ENCODE measurements at regions not wholly inside any gene's neighbourhood (a gene's known extent, or its start where the extent isn't known, plus 50 kb on each side); places are given as distances from the start of the nearest gene placed in this dataset.
"Not testable (repeated sequence)": the region's sequence is repeated elsewhere in the genome, so short reads cannot be mapped to it uniquely, and the experiment has no call there.

- Histone ChIP-seq H3K27me3 (ENCODE audit: control insufficient read depth, insufficient read depth, low read length) (no peaks in the 10 kb centered on the region), H3K9me3 (ENCODE audit: control insufficient read depth, insufficient read depth, low read length) (no peaks in the 10 kb centered on the region), H3K36me3 (ENCODE audit: control insufficient read depth, insufficient read depth, low read length) (no peaks in the 10 kb centered on the region), H3K4me3 (ENCODE audit: low read depth, low read length) (no peak overlapping the region), H3K27ac (ENCODE audit: low read depth, low read length) (no peak overlapping the region), H3K4me1 (ENCODE audit: control insufficient read depth, insufficient read depth, low read length) (no peaks in the 10 kb centered on the region)
- DNase-seq (ENCODE audit: low read depth in 4 of 6, low spot score in 6 of 6): no peak
- no CpG with 5 or more reads among the region's 1 CpG for WGBS (ENCODE audit: insufficient coverage)
Observed at GRCh38 chr12:126982707-126983106, 1284.3 kb upstream of the TMEM132C start.

GRCh38 chr12:126983735-126984134 lies 1283.2 kb upstream of the TMEM132C start:
- not testable (repeated sequence) for H3K9me3 ChIP-seq (ENCODE audit: control insufficient read depth, insufficient read depth, low read length); H3K27ac ChIP-seq (ENCODE audit: low read depth, low read length); DNase-seq (ENCODE audit: low read depth in 4 of 6, low spot score in 6 of 6); H3K4me1 ChIP-seq (ENCODE audit: control insufficient read depth, insufficient read depth, low read length); H3K36me3 ChIP-seq (ENCODE audit: control insufficient read depth, insufficient read depth, low read length); H3K27me3 ChIP-seq (ENCODE audit: control insufficient read depth, insufficient read depth, low read length); H3K4me3 ChIP-seq (ENCODE audit: low read depth, low read length)
- no CpG with 5 or more reads among the region's 2 CpGs for WGBS (ENCODE audit: insufficient coverage)

GRCh38 chr12:126985663-126986062 lies 1281.3 kb upstream of the TMEM132C start:
- not testable (repeated sequence) for H3K4me3 ChIP-seq (ENCODE audit: low read depth, low read length); H3K4me1 ChIP-seq (ENCODE audit: control insufficient read depth, insufficient read depth, low read length); H3K36me3 ChIP-seq (ENCODE audit: control insufficient read depth, insufficient read depth, low read length); H3K9me3 ChIP-seq (ENCODE audit: control insufficient read depth, insufficient read depth, low read length); H3K27ac ChIP-seq (ENCODE audit: low read depth, low read length); H3K27me3 ChIP-seq (ENCODE audit: control insufficient read depth, insufficient read depth, low read length); DNase-seq (ENCODE audit: low read depth in 4 of 6, low spot score in 6 of 6)

GRCh38 chr12:126989532-126989931 lies 1277.4 kb upstream of the TMEM132C start:
- H3K27ac ChIP-seq (ENCODE audit: low read depth, low read length): no peak overlapping the region
- H3K4me1 ChIP-seq (ENCODE audit: control insufficient read depth, insufficient read depth, low read length): no peaks in the 10 kb centered on the region
- no peak overlapping the region for H3K4me3 ChIP-seq (ENCODE audit: low read depth, low read length)
- no peaks in the 10 kb centered on the region for H3K27me3 ChIP-seq (ENCODE audit: control insufficient read depth, insufficient read depth, low read length)
- H3K36me3 ChIP-seq (ENCODE audit: control insufficient read depth, insufficient read depth, low read length): no peaks in the 10 kb centered on the region
- peak in 1 of 6 donors; percentile 30 for DNase-seq (ENCODE audit: low read depth in 4 of 6, low spot score in 6 of 6)
- no CpG with 5 or more reads among the region's 2 CpGs for WGBS (ENCODE audit: insufficient coverage)
- H3K9me3 ChIP-seq (ENCODE audit: control insufficient read depth, insufficient read depth, low read length): no peaks in the 10 kb centered on the region

- Histone ChIP-seq H3K4me1 (ENCODE audit: control insufficient read depth, insufficient read depth, low read length) (no peaks in the 10 kb centered on the region), H3K9me3 (ENCODE audit: control insufficient read depth, insufficient read depth, low read length) (no peaks in the 10 kb centered on the region), H3K4me3 (ENCODE audit: low read depth, low read length) (no peak overlapping the region), H3K36me3 (ENCODE audit: control insufficient read depth, insufficient read depth, low read length) (no peaks in the 10 kb centered on the region), H3K27ac (ENCODE audit: low read depth, low read length) (no peak overlapping the region), H3K27me3 (ENCODE audit: control insufficient read depth, insufficient read depth, low read length) (no peaks in the 10 kb centered on the region)
- WGBS (ENCODE audit: insufficient coverage): 95% methylated on average over 8 of the region's 9 CpGs
- DNase-seq (ENCODE audit: low read depth in 4 of 6, low spot score in 6 of 6): no peak
Observed at GRCh38 chr12:126993898-126994297, 1273.1 kb upstream of the TMEM132C start.

- no peaks in the 10 kb centered on the region for H3K27me3 ChIP-seq (ENCODE audit: control insufficient read depth, insufficient read depth, low read length)
- no peak overlapping the region for H3K4me3 ChIP-seq (ENCODE audit: low read depth, low read length)
- no peaks in the 10 kb centered on the region for H3K4me1 ChIP-seq (ENCODE audit: control insufficient read depth, insufficient read depth, low read length)
- DNase-seq (ENCODE audit: low read depth in 4 of 6, low spot score in 6 of 6): no peak
- no peak overlapping the region for H3K27ac ChIP-seq (ENCODE audit: low read depth, low read length)
- 96% methylated on average over 4 of the region's 4 CpGs for WGBS (ENCODE audit: insufficient coverage)
- no peaks in the 10 kb centered on the region for H3K36me3 ChIP-seq (ENCODE audit: control insufficient read depth, insufficient read depth, low read length)
- no peaks in the 10 kb centered on the region for H3K9me3 ChIP-seq (ENCODE audit: control insufficient read depth, insufficient read depth, low read length)
Observed at GRCh38 chr12:126994599-126994998, 1272.4 kb upstream of the TMEM132C start.

GRCh38 chr12:126998031-126998430 lies 1268.9 kb upstream of the TMEM132C start:
- Histone ChIP-seq H3K4me1 (ENCODE audit: control insufficient read depth, insufficient read depth, low read length) (no peaks in the 10 kb centered on the region), H3K27me3 (ENCODE audit: control insufficient read depth, insufficient read depth, low read length) (no peaks in the 10 kb centered on the region), H3K9me3 (ENCODE audit: control insufficient read depth, insufficient read depth, low read length) (no peaks in the 10 kb centered on the region), H3K27ac (ENCODE audit: low read depth, low read length) (no peak overlapping the region), H3K36me3 (ENCODE audit: control insufficient read depth, insufficient read depth, low read length) (no peaks in the 10 kb centered on the region), H3K4me3 (ENCODE audit: low read depth, low read length) (no peak overlapping the region)
- no CpG with 5 or more reads among the region's 4 CpGs for WGBS (ENCODE audit: insufficient coverage)
- DNase-seq (ENCODE audit: low read depth in 4 of 6, low spot score in 6 of 6): peak in 2 of 6 donors; percentile 14 to 51

GRCh38 chr12:126998747-126999285 lies 1268.2 kb upstream of the TMEM132C start:
- Histone ChIP-seq H3K27ac (ENCODE audit: low read depth, low read length) (no peak overlapping the region), H3K4me1 (ENCODE audit: control insufficient read depth, insufficient read depth, low read length) (no peaks in the 10 kb centered on the region), H3K36me3 (ENCODE audit: control insufficient read depth, insufficient read depth, low read length) (no peaks in the 10 kb centered on the region), H3K4me3 (ENCODE audit: low read depth, low read length) (no peak overlapping the region), H3K9me3 (ENCODE audit: control insufficient read depth, insufficient read depth, low read length) (no peaks in the 10 kb centered on the region), H3K27me3 (ENCODE audit: control insufficient read depth, insufficient read depth, low read length) (no peaks in the 10 kb centered on the region)
- WGBS (ENCODE audit: insufficient coverage): 43% methylated on average over 7 of the region's 10 CpGs
- DNase-seq (ENCODE audit: low read depth in 4 of 6, low spot score in 6 of 6): peak in 2 of 6 donors; percentile 26 to 57

GRCh38 chr12:126999352-126999751 lies 1267.6 kb upstream of the TMEM132C start:
- H3K4me3 ChIP-seq (ENCODE audit: low read depth, low read length): no peak overlapping the region
- H3K27me3 ChIP-seq (ENCODE audit: control insufficient read depth, insufficient read depth, low read length): no peaks in the 10 kb centered on the region
- 97% methylated on average over 4 of the region's 5 CpGs for WGBS (ENCODE audit: insufficient coverage)
- H3K4me1 ChIP-seq (ENCODE audit: control insufficient read depth, insufficient read depth, low read length): no peaks in the 10 kb centered on the region
- H3K27ac ChIP-seq (ENCODE audit: low read depth, low read length): no peak overlapping the region
- H3K36me3 ChIP-seq (ENCODE audit: control insufficient read depth, insufficient read depth, low read length): no peaks in the 10 kb centered on the region
- H3K9me3 ChIP-seq (ENCODE audit: control insufficient read depth, insufficient read depth, low read length): no peaks in the 10 kb centered on the region
- no peak for DNase-seq (ENCODE audit: low read depth in 4 of 6, low spot score in 6 of 6)

GRCh38 chr12:127005406-127005805 lies 1261.6 kb upstream of the TMEM132C start:
- DNase-seq (ENCODE audit: low read depth in 4 of 6, low spot score in 6 of 6): no peak
- H3K4me1 ChIP-seq (ENCODE audit: control insufficient read depth, insufficient read depth, low read length): no peaks in the 10 kb centered on the region
- H3K9me3 ChIP-seq (ENCODE audit: control insufficient read depth, insufficient read depth, low read length): no peaks in the 10 kb centered on the region
- H3K4me3 ChIP-seq (ENCODE audit: low read depth, low read length): no peak overlapping the region
- no peaks in the 10 kb centered on the region for H3K27me3 ChIP-seq (ENCODE audit: control insufficient read depth, insufficient read depth, low read length)
- 80% methylated on average over 1 of the region's 3 CpGs for WGBS (ENCODE audit: insufficient coverage)
- H3K27ac ChIP-seq (ENCODE audit: low read depth, low read length): no peak overlapping the region
- no peaks in the 10 kb centered on the region for H3K36me3 ChIP-seq (ENCODE audit: control insufficient read depth, insufficient read depth, low read length)

Measured in spinal cord (tissue), 9 donors.